Neural cell (in vitro differentiated cells): ENCODE measurements at regions not wholly inside any gene's neighbourhood (a gene's known extent, or its start where the extent isn't known, plus 50 kb on each side); places are given as distances from the start of the nearest gene placed in this dataset.

Experiments used
- H2AFZ ChIP-seq: fragments of 200-600, 300-800 bp; sonication (generic), shearing (Covaris generic); 2 replicates; pipeline ENCODE4 v1.6.0; 2014; ENCODE audit warnings: low read depth, mild to moderate bottlenecking, antibody characterized with exemption, low read length, moderate library complexity
- H3F3A ChIP-seq: fragments of 200-600 bp; shearing (Covaris generic); 2 replicates; pipeline ENCODE4 v1.6.1; 2016; ENCODE audit warnings: mild to moderate bottlenecking, moderate library complexity, mixed read lengths, antibody characterized with exemption, low read length; ENCODE audit not compliant: insufficient read depth, poor library complexity, severe bottlenecking
- H3K27ac ChIP-seq: fragments of 200-600, 300-800 bp; sonication (generic), shearing (Covaris generic); 2 replicates; pipeline ENCODE4 v1.5.1; 2014; ENCODE audit warnings: mild to moderate bottlenecking, low read length, moderate library complexity
- H3K27me3 ChIP-seq: fragments of 300-800, 200-600 bp; sonication (generic), shearing (Covaris generic); 2 replicates; pipeline ENCODE4 v1.6.0; 2014; ENCODE audit warnings: mild to moderate bottlenecking, low read depth, low read length, moderate library complexity; ENCODE audit not compliant: insufficient read depth
- H3K36me3 ChIP-seq: fragments of 300-800, 200-600 bp; sonication (generic), shearing (Covaris generic); 2 replicates; pipeline ENCODE4 v1.5.1; 2014; ENCODE audit warnings: mild to moderate bottlenecking, antibody characterized with exemption, low read length, moderate library complexity; ENCODE audit not compliant: insufficient read depth
- H3K4me2 ChIP-seq: fragments of 300-800, 200-600 bp; sonication (generic), shearing (Covaris generic); 2 replicates; pipeline ENCODE4 v1.6.0; 2014; ENCODE audit warnings: mild to moderate bottlenecking, low read length
- H3K4me3 ChIP-seq: fragments of 300-800, 200-600 bp; sonication (generic), shearing (Covaris generic); 2 replicates; pipeline ENCODE4 v1.5.1; 2014; ENCODE audit warnings: mild to moderate bottlenecking, low read length, moderate library complexity
- H3K79me2 ChIP-seq: fragments of 200-600 bp; shearing (Covaris generic); replicated peaks from 2 replicates; pipeline ENCODE4 v1.6.0; 2014; ENCODE audit warnings: mild to moderate bottlenecking, low read length, moderate library complexity; ENCODE audit not compliant: insufficient read depth
- H3K9ac ChIP-seq: fragments of 300-800, 200-600 bp; sonication (generic), shearing (Covaris generic); 2 replicates; pipeline ENCODE4 v1.6.1; 2016; ENCODE audit warnings: mild to moderate bottlenecking, low read length, mixed read lengths
- H3K9me2 ChIP-seq: fragments of 200-600 bp; shearing (Covaris generic); 2 replicates; pipeline ENCODE4 v1.6.1; 2016; ENCODE audit warnings: mild to moderate bottlenecking, low read length, mixed read lengths; ENCODE audit not compliant: insufficient read depth
- H3K9me3 ChIP-seq: fragments of 200-600, 300-800 bp; sonication (generic), shearing (Covaris generic); 2 replicates; pipeline ENCODE4 v1.6.1; 2016; ENCODE audit warnings: mild to moderate bottlenecking, mixed run types, low read length, moderate library complexity, mixed read lengths
- H4K20me1 ChIP-seq: fragments of 200-600 bp; shearing (Covaris generic); 2 replicates; pipeline ENCODE4 v1.6.1; 2016; ENCODE audit warnings: mild to moderate bottlenecking, mixed run types; ENCODE audit not compliant: insufficient read depth
- CTCF ChIP-seq: fragments of 450-650 bp; IDR thresholded peaks from 2 replicates; pipeline ENCODE4 v1.5.1; 2014; ENCODE audit warnings: antibody characterized with exemption, mild to moderate bottlenecking, moderate library complexity; ENCODE audit not compliant: poor library complexity, severe bottlenecking
- EP300 ChIP-seq: fragments of 450-650 bp; conservative IDR thresholded peaks from 2 replicates; pipeline ENCODE4 v1.6.1; 2014; ENCODE audit warnings: antibody characterized with exemption, mild to moderate bottlenecking, moderate library complexity; ENCODE audit not compliant: poor library complexity, severe bottlenecking
- EZH2 ChIP-seq: fragments of 200-600, 300-800 bp; shearing (Covaris generic), sonication (generic); IDR thresholded peaks from 2 replicates; pipeline ENCODE4 v1.6.1; 2014; ENCODE audit warnings: antibody characterized with exemption, low read length, borderline replicate concordance, mild to moderate bottlenecking; ENCODE audit not compliant: insufficient read depth, poor library complexity, severe bottlenecking
- MXI1 ChIP-seq: fragments of 450-650 bp; conservative IDR thresholded peaks from 2 replicates; pipeline ENCODE4 v1.6.1; 2014; ENCODE audit warnings: antibody characterized with exemption, mild to moderate bottlenecking; ENCODE audit not compliant: poor library complexity, severe bottlenecking
- POLR2AphosphoS5 ChIP-seq: IDR thresholded peaks from 2 replicates; pipeline ENCODE4 v1.6.1; 2012
- RAD21 ChIP-seq: fragments of 450-650 bp; conservative IDR thresholded peaks from 2 replicates; pipeline ENCODE4 v1.6.1; 2014; ENCODE audit warnings: antibody characterized with exemption, mild to moderate bottlenecking, moderate library complexity
- REST ChIP-seq: IDR thresholded peaks from 2 replicates; pipeline ENCODE4 v1.6.1; 2012; ENCODE audit warnings: borderline replicate concordance
- SMC3 ChIP-seq: fragments of 450-650 bp; conservative IDR thresholded peaks from 2 replicates; pipeline ENCODE4 v1.6.1; 2014; ENCODE audit warnings: antibody characterized with exemption, mild to moderate bottlenecking, moderate library complexity; ENCODE audit not compliant: poor library complexity
- TAF1 ChIP-seq: IDR thresholded peaks from 2 replicates; pipeline ENCODE4 v1.6.1; 2012; ENCODE audit warnings: low read depth

- H3K27me3 ChIP-seq: no peaks in the 10 kb centered on the region
- H4K20me1 ChIP-seq: no peaks in the 10 kb centered on the region
- no peak overlapping the region for H3K27ac ChIP-seq
- no peaks in the 10 kb centered on the region for H3K9me3 ChIP-seq
- no peak overlapping the region for H2AFZ ChIP-seq
- no peaks in the 10 kb centered on the region for H3K9me2 ChIP-seq
- no peaks in the 10 kb centered on the region for H3K79me2 ChIP-seq
- H3F3A ChIP-seq: peaks cover 3% of the 10 kb centered on the region
- H3K4me2 ChIP-seq: no peak overlapping the region
- no peak for TF ChIP-seq EZH2
- no peak for TF ChIP-seq REST
- no peak for TF ChIP-seq CTCF
- TF ChIP-seq SMC3: no peak
- TF ChIP-seq RAD21: no peak
- no peak for TF ChIP-seq EP300
- TF ChIP-seq MXI1: no peak
- TF ChIP-seq TAF1: no peak
- TF ChIP-seq POLR2AphosphoS5: no peak
- no peak overlapping the region for H3K9ac ChIP-seq
- no peak overlapping the region for H3K4me3 ChIP-seq
- no peaks in the 10 kb centered on the region for H3K36me3 ChIP-seq
Observed at GRCh38 chr1:83746234-83746633, 252.7 kb downstream of the TTLL7 start.

GRCh38 chr1:83742446-83742845, 256.5 kb downstream of the TTLL7 start:
- no peaks in the 10 kb centered on the region for H3K27me3 ChIP-seq

More at GRCh38 chr1:83742446-83742845, 256.5 kb downstream of the TTLL7 start:
- TF ChIP-seq EP300: no peak
- TF ChIP-seq SMC3: no peak
- TF ChIP-seq POLR2AphosphoS5: no peak
- TF ChIP-seq TAF1: no peak
- no peak for TF ChIP-seq CTCF
- TF ChIP-seq REST: no peak
- TF ChIP-seq MXI1: no peak
- TF ChIP-seq RAD21: no peak
- TF ChIP-seq EZH2: no peak
- H3K4me3 ChIP-seq: no peak overlapping the region
- no peaks in the 10 kb centered on the region for H4K20me1 ChIP-seq
- no peak overlapping the region for H2AFZ ChIP-seq
- H3K27ac ChIP-seq: no peak overlapping the region
- H3F3A ChIP-seq: peaks cover 3% of the 10 kb centered on the region
- H3K36me3 ChIP-seq: no peaks in the 10 kb centered on the region
- H3K79me2 ChIP-seq: no peaks in the 10 kb centered on the region
- H3K9me3 ChIP-seq: no peaks in the 10 kb centered on the region
- no peaks in the 10 kb centered on the region for H3K9me2 ChIP-seq
- H3K9ac ChIP-seq: no peak overlapping the region
- no peak overlapping the region for H3K4me2 ChIP-seq
